Loucy (cell line): ENCODE measurements at regions not wholly inside any gene's neighbourhood (a gene's known extent, or its start where the extent isn't known, plus 50 kb on each side); places are given as distances from the start of the nearest gene placed in this dataset.

ENCODE experiments used
- CTCF ChIP-seq: fragments of 200-600 bp; sonication (generic); conservative IDR thresholded peaks from 2 replicates; pipeline ENCODE4 v1.5.1; 2014; ENCODE audit warnings: mild to moderate bottlenecking, antibody characterized with exemption, low read length
- EZH2phosphoT487 ChIP-seq: fragments of 200-600 bp; IDR thresholded peaks from 2 replicates; pipeline ENCODE4 v1.6.1; 2018; ENCODE audit warnings: antibody characterized with exemption, mild to moderate bottlenecking, moderate library complexity, borderline replicate concordance

DNA sequence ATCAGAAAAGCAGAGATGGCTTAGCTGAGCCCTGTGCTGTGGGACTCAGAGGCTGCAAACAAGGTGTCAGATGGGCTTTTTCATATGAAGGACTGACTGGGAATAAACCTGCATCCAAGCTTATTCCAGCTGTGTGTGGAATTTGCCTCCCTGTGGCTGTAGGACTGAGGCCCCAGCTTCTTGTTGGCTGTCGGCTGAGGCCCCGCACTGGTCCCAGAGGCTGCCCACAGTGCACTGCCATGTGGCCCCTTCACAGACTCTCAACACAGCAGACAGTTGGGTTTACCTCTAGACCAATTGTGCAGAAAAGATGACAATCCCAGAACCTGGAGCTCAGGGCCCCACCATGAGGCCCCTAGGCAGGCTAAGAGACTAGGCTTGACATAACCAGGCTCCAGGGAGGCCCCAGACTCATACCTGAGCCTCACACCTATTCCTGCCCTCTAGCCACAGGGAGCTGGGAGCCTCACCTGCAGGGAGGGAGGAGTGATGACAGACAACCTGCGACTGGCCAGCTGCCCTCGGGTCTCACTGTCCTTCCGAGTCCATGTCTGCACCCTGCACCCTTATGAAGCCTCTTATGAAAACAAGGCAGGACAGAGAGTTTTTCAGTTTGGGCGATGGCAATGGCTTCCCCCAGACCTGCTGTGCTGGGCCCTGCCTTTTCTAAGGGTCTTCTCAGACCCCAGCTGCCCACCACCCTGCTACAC, 615.5 kb downstream of the NPHP4 start:
- TF ChIP-seq CTCF: no peak
- no peak for TF ChIP-seq EZH2phosphoT487
